Body of pancreas (tissue), 4 donors: ENCODE measurements at regions not wholly inside any gene's neighbourhood (a gene's known extent, or its start where the extent isn't known, plus 50 kb on each side); places are given as distances from the start of the nearest gene placed in this dataset.

Source experiments
- POLR2A ChIP-seq, 3 donors: fragments of 450-650 bp; IDR thresholded peaks; one replicate each; pipeline ENCODE4 v1.6.1; 2016; ENCODE audit warnings: antibody characterized with exemption in 3 of 3, mild to moderate bottlenecking in 2 of 3
- TF ChIP-seq, protein P1 (sequence below), 7 experiments: fragments of 450-650 bp in 4 of 7; fragments of 200-600 bp in 3 of 7; sonication (generic) in 3 of 7; IDR thresholded peaks; one replicate each; pipeline ENCODE4 v1.5.1; 2016 to 2019; ENCODE audit warnings: antibody characterized with exemption in 7 of 7

- no peak for TF ChIP-seq POLR2A (IDR thresholded peaks at IDR 0.05)
- TF ChIP-seq, protein P1, sequence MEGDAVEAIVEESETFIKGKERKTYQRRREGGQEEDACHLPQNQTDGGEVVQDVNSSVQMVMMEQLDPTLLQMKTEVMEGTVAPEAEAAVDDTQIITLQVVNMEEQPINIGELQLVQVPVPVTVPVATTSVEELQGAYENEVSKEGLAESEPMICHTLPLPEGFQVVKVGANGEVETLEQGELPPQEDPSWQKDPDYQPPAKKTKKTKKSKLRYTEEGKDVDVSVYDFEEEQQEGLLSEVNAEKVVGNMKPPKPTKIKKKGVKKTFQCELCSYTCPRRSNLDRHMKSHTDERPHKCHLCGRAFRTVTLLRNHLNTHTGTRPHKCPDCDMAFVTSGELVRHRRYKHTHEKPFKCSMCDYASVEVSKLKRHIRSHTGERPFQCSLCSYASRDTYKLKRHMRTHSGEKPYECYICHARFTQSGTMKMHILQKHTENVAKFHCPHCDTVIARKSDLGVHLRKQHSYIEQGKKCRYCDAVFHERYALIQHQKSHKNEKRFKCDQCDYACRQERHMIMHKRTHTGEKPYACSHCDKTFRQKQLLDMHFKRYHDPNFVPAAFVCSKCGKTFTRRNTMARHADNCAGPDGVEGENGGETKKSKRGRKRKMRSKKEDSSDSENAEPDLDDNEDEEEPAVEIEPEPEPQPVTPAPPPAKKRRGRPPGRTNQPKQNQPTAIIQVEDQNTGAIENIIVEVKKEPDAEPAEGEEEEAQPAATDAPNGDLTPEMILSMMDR (IDR thresholded peaks at IDR 0.05) = no peak
Observed at GRCh38 chr12:41778934-41779333, 365.7 kb downstream of the GXYLT1 start.
